Gastrocnemius medialis (tissue), 4 donors: ENCODE measurements at regions not wholly inside any gene's neighbourhood (a gene's known extent, or its start where the extent isn't known, plus 50 kb on each side); places are given as distances from the start of the nearest gene placed in this dataset.

ENCODE experiments used
- ATAC-seq, 2 donors: fragments of 150-250 bp; one replicate each; pipeline ENCODE4 v1.9.1; 2016
- DNase-seq, 2 donors: peaks; one replicate each; pipeline ENCODE4 v3.0.0-alpha.2; 2019
- H3K27ac ChIP-seq, 4 donors: fragments of 200-600 bp; sonication (generic); 1 replicate in 1 of 4; 2 replicates in 3 of 4; pipeline ENCODE4 v1.5.1; 2016 to 2018; ENCODE audit warnings: mild to moderate bottlenecking in 2 of 4, moderate library complexity in 1 of 4
- H3K27me3 ChIP-seq, 3 donors: fragments of 200-600 bp; sonication (generic) in 2 of 3; 1 replicate in 1 of 3; 2 replicates in 2 of 3; pipeline versions ENCODE4 v1.5.1 to v1.6.0; 2016 to 2019; ENCODE audit warnings: mild to moderate bottlenecking in 1 of 3, moderate library complexity in 1 of 3
- H3K36me3 ChIP-seq, 2 donors: fragments of 200-600 bp; sonication (generic) in 1 of 2; one replicate each; pipeline ENCODE4 v1.5.1; 2017 to 2018
- H3K4me1 ChIP-seq, 2 donors: fragments of 200-600 bp; sonication (generic) in 1 of 2; one replicate each; pipeline ENCODE4 v1.5.1; 2016 to 2017; ENCODE audit warnings: mild to moderate bottlenecking in 2 of 2
- H3K4me3 ChIP-seq, 4 donors: fragments of 200-600 bp; sonication (generic) in 3 of 4; 1 replicate in 1 of 4; 2 replicates in 3 of 4; pipeline ENCODE4 v1.5.1; 2016 to 2019; ENCODE audit warnings: mild to moderate bottlenecking in 2 of 4
- H3K9me3 ChIP-seq, 3 donors: fragments of 200-600 bp; sonication (generic) in 2 of 3; 1 replicate in 1 of 3; 2 replicates in 2 of 3; pipeline ENCODE4 v1.5.1; 2016 to 2019
- POLR2A ChIP-seq, 2 donors: fragments of 450-650 bp; IDR thresholded peaks; one replicate each; pipeline ENCODE4 v1.6.1; 2017; ENCODE audit warnings: antibody characterized with exemption in 2 of 2, mild to moderate bottlenecking in 2 of 2, moderate library complexity in 2 of 2
- in situ Hi-C, 4 donors: fragments of 200-750 bp; cut with MboI; loops; one replicate each; pipeline versions ENCODE4 v1.15.0 to v1.8.0; 2017; ENCODE audit warnings: low sequenced_read_pairs in 4 of 4
- intact Hi-C: fragments of 100-400 bp; cut with DNase I; formaldehyde crosslinking; loops from one replicate; pipeline ENCODE4 v1.15.1; 2023; ENCODE audit warnings: low total_unique reads
- TF ChIP-seq, protein P1 (sequence below), 5 experiments: fragments of 450-650 bp in 3 of 5; fragments of 200-600 bp in 2 of 5; sonication (generic) in 2 of 5; IDR thresholded peaks in 4 of 5; conservative IDR thresholded peaks in 1 of 5; 1 replicate in 4 of 5; 2 replicates in 1 of 5; pipeline ENCODE4 v1.5.1; 2016 to 2019; ENCODE audit warnings: antibody characterized with exemption in 5 of 5, mild to moderate bottlenecking in 3 of 5, moderate library complexity in 3 of 5

DNA sequence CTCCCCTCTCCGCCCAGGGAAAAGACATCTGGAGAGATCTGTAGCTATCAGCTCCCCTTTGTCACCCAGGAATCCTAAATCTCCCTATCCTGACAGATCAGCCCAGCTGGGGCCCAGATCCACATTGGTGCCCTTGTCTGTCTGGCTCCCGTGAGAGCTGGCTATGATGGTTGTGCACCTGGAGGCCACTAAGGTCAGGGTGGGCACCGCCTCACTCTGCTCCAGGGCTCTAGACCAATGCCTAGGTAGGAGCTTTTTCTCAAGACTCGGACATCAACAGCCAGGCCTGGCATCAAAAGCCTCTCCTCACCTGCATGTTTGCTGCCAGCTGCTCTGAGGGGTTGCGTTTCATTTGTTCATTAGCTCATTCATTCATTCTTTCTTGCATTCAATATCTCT is 142.7 kb downstream of the SMAD6 start:
- TF ChIP-seq, protein P1, sequence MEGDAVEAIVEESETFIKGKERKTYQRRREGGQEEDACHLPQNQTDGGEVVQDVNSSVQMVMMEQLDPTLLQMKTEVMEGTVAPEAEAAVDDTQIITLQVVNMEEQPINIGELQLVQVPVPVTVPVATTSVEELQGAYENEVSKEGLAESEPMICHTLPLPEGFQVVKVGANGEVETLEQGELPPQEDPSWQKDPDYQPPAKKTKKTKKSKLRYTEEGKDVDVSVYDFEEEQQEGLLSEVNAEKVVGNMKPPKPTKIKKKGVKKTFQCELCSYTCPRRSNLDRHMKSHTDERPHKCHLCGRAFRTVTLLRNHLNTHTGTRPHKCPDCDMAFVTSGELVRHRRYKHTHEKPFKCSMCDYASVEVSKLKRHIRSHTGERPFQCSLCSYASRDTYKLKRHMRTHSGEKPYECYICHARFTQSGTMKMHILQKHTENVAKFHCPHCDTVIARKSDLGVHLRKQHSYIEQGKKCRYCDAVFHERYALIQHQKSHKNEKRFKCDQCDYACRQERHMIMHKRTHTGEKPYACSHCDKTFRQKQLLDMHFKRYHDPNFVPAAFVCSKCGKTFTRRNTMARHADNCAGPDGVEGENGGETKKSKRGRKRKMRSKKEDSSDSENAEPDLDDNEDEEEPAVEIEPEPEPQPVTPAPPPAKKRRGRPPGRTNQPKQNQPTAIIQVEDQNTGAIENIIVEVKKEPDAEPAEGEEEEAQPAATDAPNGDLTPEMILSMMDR (IDR thresholded peaks at IDR 0.05 in 4 of 5, conservative IDR thresholded peaks at IDR 0.05 in 1 of 5) = no peak
- no peak for TF ChIP-seq POLR2A (IDR thresholded peaks at IDR 0.05)
- H3K9me3 ChIP-seq = no peaks in the 10 kb centered on the region
- ATAC-seq (no peak), DNase-seq (no peak)
- H3K4me1 ChIP-seq = no peaks in the 10 kb centered on the region
- H3K27ac ChIP-seq = no peak overlapping the region
- in situ Hi-C loops = no loop called here
- no peaks in the 10 kb centered on the region for H3K36me3 ChIP-seq
- H3K27me3 ChIP-seq = no peaks in the 10 kb centered on the region
- H3K4me3 ChIP-seq = no peak overlapping the region
- intact Hi-C loops = no loop called here

DNA sequence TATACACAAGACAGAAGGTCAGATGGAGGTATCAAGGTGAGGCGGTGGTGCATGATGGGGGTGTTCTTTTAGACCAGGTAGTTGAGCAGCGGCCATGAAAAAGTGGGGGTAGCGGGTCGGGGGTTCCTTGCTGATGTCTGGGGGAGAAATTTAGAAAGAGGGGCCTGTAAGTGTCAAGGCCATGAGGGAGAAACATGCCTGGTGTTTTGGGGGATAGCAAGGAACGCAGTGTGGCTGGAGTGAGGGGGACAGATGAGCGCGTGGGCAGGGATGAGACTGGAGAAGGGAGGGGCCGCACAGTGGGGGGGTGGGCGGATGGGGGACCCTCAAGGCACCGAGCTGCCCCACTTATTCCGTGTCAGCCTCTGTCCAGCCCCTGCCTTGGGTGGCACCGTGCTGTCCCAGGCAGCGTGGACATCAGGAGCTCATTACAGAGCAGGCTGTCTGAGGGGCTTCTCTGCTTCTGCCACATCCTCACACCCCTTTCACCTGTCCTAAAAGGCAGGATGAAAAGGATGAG is 143.3 kb downstream of the SMAD6 start:
- TF ChIP-seq, protein P1 (IDR thresholded peaks at IDR 0.05 in 4 of 5, conservative IDR thresholded peaks at IDR 0.05 in 1 of 5) = no peak
- TF ChIP-seq POLR2A (IDR thresholded peaks at IDR 0.05) = no peak
- intact Hi-C loops (no loop called here), in situ Hi-C loops (no loop called here)
- no peaks in the 10 kb centered on the region for H3K27me3 ChIP-seq
- H3K27ac ChIP-seq = no peak overlapping the region
- no peak overlapping the region for H3K4me3 ChIP-seq
- ATAC-seq = no peak
- no peaks in the 10 kb centered on the region for H3K9me3 ChIP-seq
- no peaks in the 10 kb centered on the region for H3K4me1 ChIP-seq
- DNase-seq = no peak
- no peaks in the 10 kb centered on the region for H3K36me3 ChIP-seq

DNA sequence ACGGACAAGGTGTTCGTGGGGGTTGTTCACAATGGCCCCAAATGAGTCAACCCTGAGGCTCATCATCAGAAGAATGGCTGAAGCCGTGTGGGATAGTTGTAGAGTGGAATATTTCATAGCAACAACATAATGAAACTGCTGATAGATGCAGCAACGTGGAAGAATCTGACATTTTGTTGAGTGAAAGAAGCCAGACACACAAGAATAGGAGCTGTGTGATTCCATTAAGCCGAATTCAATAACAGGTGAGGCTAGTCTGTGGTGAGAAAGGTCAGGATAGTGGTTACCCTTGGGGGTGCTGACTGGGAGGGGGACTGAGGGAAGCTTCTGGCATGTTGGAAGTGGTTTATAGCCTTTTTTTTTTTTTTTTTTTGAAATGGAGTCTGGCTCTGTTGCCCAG is 144.0 kb downstream of the SMAD6 start:
- no peaks in the 10 kb centered on the region for H3K9me3 ChIP-seq
- no peak overlapping the region for H3K27ac ChIP-seq
- intact Hi-C loops = no loop called here
- ATAC-seq (no peak), DNase-seq (no peak)
- in situ Hi-C loops = no loop called here
- H3K4me3 ChIP-seq = no peak overlapping the region
- TF ChIP-seq, protein P1 (IDR thresholded peaks at IDR 0.05 in 4 of 5, conservative IDR thresholded peaks at IDR 0.05 in 1 of 5) = no peak
- no peak for TF ChIP-seq POLR2A (IDR thresholded peaks at IDR 0.05)
- H3K27me3 ChIP-seq = no peaks in the 10 kb centered on the region
- no peaks in the 10 kb centered on the region for H3K36me3 ChIP-seq
- peaks cover 0 to 5% of the 10 kb centered on the region in 2 donors for H3K4me1 ChIP-seq

DNA sequence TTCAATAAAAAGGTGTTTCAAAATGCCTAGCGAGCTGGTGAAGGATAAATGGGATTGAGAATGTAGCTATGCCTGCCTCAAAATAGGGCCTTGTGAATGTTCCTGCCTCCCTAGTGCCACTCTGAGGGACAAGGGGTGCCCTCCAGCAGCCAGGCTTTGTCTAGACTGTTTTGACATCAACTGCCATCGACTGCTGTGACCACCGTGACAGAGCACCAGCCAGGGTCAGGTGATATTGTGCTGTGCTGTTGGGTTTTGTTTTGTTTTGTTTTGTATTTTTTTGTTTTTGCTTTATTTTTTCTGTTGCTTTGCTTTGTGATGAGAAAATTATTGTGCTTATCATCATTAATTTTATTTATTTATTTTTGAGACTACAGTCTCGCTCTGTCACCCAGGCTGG is 144.8 kb downstream of the SMAD6 start:
- Histone ChIP-seq H3K4me3 (no peak overlapping the region), H3K27me3 (no peaks in the 10 kb centered on the region), H3K27ac (no peak overlapping the region), H3K9me3 (no peaks in the 10 kb centered on the region), H3K36me3 (no peaks in the 10 kb centered on the region), H3K4me1 (peaks cover 0 to 11% of the 10 kb centered on the region in 2 donors)
- intact Hi-C loops = no loop called here
- in situ Hi-C loops = no loop called here
- TF ChIP-seq POLR2A (IDR thresholded peaks at IDR 0.05) = no peak
- TF ChIP-seq, protein P1 (IDR thresholded peaks at IDR 0.05 in 4 of 5, conservative IDR thresholded peaks at IDR 0.05 in 1 of 5) = no peak
- DNase-seq (no peak), ATAC-seq (no peak)

DNA sequence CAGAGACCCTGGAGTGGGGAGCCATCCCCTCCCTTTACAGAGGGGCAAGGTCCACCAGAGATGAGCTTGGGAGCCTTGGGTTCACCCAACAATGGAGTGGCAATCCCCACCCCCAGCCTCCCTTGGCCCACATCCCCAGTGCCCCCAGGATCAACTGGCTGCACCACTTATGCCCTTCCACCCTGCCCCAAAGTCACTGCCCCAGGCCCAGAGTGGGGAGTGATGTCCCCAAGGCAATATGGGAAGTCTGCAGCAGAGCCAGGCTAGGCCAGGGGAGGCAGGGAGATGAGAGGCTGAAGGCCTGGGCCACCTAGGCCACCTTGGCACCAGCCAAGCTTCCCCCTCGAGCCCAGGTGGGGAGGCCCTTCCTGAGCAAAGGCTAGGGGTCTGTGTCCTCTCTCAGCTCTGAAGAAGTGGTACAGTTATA is 145.5 kb downstream of the SMAD6 start:
- Histone ChIP-seq H3K4me1 (peaks cover 0 to 11% of the 10 kb centered on the region in 2 donors), H3K4me3 (no peak overlapping the region), H3K9me3 (no peaks in the 10 kb centered on the region), H3K27me3 (no peaks in the 10 kb centered on the region), H3K27ac (no peak overlapping the region), H3K36me3 (no peaks in the 10 kb centered on the region)
- intact Hi-C loops (no loop called here), in situ Hi-C loops (no loop called here)
- TF ChIP-seq POLR2A (IDR thresholded peaks at IDR 0.05) = no peak
- TF ChIP-seq, protein P1 (IDR thresholded peaks at IDR 0.05 in 4 of 5, conservative IDR thresholded peaks at IDR 0.05 in 1 of 5) = no peak
- ATAC-seq = no peak
- no peak for DNase-seq
